Upper lobe of left lung (tissue), 4 donors: ENCODE measurements at regions not wholly inside any gene's neighbourhood (a gene's known extent, or its start where the extent isn't known, plus 50 kb on each side); places are given as distances from the start of the nearest gene placed in this dataset.

ENCODE experiments used
- EP300 ChIP-seq, 4 donors: sonication (generic); formaldehyde crosslinking; IDR thresholded peaks; one replicate each; pipeline ENCODE4 v1.5.1; 2017; ENCODE audit warnings: antibody characterized with exemption in 4 of 4, control low read depth in 2 of 4
- TF ChIP-seq, protein P1 (sequence below), 6 experiments: fragments of 450-650 bp in 4 of 6; fragments of 200-600 bp in 2 of 6; sonication (generic) in 2 of 6; IDR thresholded peaks; one replicate each; pipeline ENCODE4 v1.5.1; 2016 to 2019; ENCODE audit warnings: antibody characterized with exemption in 6 of 6

DNA sequence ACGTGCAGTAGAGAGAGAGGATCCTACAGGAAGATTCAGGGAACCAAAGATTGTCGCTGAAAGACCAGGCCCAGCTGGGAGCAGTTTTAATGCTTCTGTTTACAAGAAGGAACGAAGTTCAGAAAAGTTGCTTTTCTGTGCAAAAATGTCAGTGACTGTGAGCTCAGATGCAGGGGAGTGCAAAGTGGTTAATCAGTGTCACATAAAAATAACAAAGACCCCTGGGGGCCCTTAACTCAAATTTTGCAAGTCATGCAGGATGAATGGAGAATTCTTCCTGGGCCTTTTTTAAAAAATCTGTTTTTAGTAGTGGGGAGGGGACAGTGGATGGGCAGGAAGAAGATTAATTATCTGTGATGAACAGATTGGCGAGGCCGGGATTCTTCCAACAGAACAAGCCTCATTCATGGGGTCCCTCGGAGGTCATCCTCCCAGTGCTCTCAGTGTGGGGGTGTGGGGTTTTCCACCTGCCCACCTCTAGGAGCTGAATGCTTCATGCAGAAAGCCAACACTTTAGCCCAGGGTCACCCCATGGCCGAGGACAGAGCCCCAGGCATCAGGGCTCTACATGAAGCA, 167.2 kb downstream of the UQCRFS1 start:
- TF ChIP-seq, protein P1, sequence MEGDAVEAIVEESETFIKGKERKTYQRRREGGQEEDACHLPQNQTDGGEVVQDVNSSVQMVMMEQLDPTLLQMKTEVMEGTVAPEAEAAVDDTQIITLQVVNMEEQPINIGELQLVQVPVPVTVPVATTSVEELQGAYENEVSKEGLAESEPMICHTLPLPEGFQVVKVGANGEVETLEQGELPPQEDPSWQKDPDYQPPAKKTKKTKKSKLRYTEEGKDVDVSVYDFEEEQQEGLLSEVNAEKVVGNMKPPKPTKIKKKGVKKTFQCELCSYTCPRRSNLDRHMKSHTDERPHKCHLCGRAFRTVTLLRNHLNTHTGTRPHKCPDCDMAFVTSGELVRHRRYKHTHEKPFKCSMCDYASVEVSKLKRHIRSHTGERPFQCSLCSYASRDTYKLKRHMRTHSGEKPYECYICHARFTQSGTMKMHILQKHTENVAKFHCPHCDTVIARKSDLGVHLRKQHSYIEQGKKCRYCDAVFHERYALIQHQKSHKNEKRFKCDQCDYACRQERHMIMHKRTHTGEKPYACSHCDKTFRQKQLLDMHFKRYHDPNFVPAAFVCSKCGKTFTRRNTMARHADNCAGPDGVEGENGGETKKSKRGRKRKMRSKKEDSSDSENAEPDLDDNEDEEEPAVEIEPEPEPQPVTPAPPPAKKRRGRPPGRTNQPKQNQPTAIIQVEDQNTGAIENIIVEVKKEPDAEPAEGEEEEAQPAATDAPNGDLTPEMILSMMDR (IDR thresholded peaks at IDR 0.05), result no peak
- no peak for TF ChIP-seq EP300 (IDR thresholded peaks at IDR 0.05)
